Fibroblast of the aortic adventitia (primary cell): ENCODE measurements at regions not wholly inside any gene's neighbourhood (a gene's known extent, or its start where the extent isn't known, plus 50 kb on each side); places are given as distances from the start of the nearest gene placed in this dataset.

Experiments used
- DNase-seq: peaks from one replicate; pipeline ENCODE4 v3.0.0-alpha.2; 2010; ENCODE audit warnings: low read depth
- H3K4me3 ChIP-seq: 2 replicates; pipeline ENCODE4 v1.5.1; 2011; ENCODE audit warnings: low read depth, mild to moderate bottlenecking, control low read depth, low read length, moderate library complexity
- CTCF ChIP-seq: IDR thresholded peaks from 2 replicates; pipeline ENCODE4 v1.5.1; 2011; ENCODE audit warnings: mild to moderate bottlenecking, low read length, control low read depth, inconsistent platforms; ENCODE audit not compliant: insufficient read depth

- peak; percentile 64 for TF ChIP-seq CTCF
- DNase-seq: peak; percentile 74
- no peak overlapping the region for H3K4me3 ChIP-seq
Measured at GRCh38 chr20:8082025-8082424, 50.0 kb upstream of the PLCB1 start.
